HG02623 (cell line): ENCODE measurements at regions not wholly inside any gene's neighbourhood (a gene's known extent, or its start where the extent isn't known, plus 50 kb on each side); places are given as distances from the start of the nearest gene placed in this dataset.

ENCODE experiments used
- ATAC-seq: cut with Tn5 transposase; IDR thresholded peaks from one replicate; pipeline ENCODE4 v1.9.1; 2021; ENCODE audit warnings: moderate library complexity; ENCODE audit not compliant: unreplicated experiment

DNA sequence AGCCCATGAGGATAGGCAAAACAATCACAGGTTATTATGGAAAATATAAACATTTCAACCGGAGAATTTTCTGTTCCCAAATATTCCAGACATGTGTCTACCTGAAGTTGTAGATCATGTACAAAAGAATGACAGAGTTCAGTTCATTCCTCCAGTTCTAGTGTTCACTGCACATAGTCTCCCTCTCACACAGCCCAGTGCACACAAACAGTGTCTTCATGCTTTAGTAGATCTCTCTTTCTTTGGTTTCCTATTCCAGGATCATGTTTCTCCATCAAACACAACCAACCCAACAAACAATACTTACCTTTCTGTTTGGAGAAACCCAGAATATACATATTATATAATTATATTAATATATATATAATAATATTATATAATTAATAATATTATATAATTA is 671.9 kb downstream of the TRIML1 start:
- no peak for ATAC-seq

- no peak for ATAC-seq
Observed at GRCh38 chr4:188812644-188813043, 673.4 kb downstream of the TRIML1 start.

- ATAC-seq = no peak
Observed at GRCh38 chr4:188818300-188818699, 679.1 kb downstream of the TRIML1 start.

GRCh38 chr4:188819233-188819632 is 680.0 kb downstream of the TRIML1 start:
- ATAC-seq = no peak

DNA sequence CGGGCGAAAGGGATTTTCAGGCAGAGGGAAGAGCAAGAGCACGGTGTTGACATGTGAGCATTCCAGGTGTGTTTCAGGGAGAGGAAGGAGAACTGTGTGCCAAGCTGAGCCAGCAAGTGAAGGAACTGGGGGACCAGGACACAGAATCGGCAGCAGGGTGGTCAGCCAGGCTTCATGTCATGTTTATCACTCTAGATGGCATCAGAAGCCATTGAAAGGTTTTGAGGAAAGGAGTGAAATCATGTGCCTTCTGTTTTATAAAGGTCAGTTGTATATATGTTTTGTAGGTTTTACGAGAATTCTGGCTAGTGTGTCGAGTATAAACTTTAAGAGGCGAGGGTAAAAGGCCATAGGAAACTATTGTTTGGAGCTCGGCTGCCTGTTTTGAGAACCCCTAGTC is 682.3 kb downstream of the TRIML1 start:
- no peak for ATAC-seq

- ATAC-seq = no peak
Observed at GRCh38 chr4:188822698-188823097, 683.5 kb downstream of the TRIML1 start.

- ATAC-seq = no peak
Observed at GRCh38 chr4:188824553-188824952, 685.3 kb downstream of the TRIML1 start.

DNA sequence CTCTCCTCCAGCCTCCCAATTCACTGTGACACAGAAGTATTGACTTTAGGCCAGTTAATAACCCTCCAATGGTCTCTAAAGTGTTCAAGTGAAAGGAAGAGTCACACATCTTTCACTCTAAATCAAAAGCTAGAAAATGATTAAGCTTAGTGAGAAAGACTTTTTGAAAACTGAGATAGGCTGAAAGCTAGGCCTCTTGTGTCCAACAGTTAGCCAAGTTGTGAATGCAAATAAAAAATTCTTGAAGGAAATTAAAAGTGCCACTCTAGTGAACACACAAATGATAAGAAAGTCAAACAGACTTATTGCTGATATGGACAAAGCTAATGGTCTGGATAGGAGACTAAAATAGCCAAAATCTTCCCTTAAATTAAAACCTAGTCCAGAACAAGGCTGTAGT is 687.2 kb downstream of the TRIML1 start:
- ATAC-seq = no peak

- no peak for ATAC-seq
Observed at GRCh38 chr4:188839704-188840103, 700.5 kb downstream of the TRIML1 start.

GRCh38 chr4:188841523-188841922 is 702.3 kb downstream of the TRIML1 start:
- ATAC-seq = no peak

GRCh38 chr4:188854436-188854835 is 715.2 kb downstream of the TRIML1 start:
- ATAC-seq = no peak

- no peak for ATAC-seq
Observed at GRCh38 chr4:188858696-188859095, 719.5 kb downstream of the TRIML1 start.

GRCh38 chr4:188864741-188865140 is 725.5 kb downstream of the TRIML1 start:
- no peak for ATAC-seq

DNA sequence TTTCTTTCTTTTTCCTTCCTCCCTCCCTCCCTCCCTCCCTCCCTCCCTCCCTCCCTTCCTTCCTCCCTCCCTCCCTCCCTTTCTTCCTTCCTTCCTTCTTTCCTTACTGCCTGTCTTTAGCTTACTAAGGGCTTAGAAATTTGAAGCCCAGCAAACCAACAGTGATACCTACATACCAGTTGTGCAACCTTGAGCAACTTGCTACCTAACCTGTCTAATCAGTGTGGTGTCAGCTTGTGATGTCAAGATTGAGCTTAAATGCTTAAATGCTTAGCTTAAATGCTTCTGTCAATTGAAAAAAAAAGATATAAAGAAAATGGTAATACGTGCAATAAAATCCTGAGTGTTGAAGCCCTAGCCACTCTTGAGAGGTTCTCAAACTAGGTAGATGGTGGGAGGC is 728.6 kb downstream of the TRIML1 start:
- no peak for ATAC-seq

DNA sequence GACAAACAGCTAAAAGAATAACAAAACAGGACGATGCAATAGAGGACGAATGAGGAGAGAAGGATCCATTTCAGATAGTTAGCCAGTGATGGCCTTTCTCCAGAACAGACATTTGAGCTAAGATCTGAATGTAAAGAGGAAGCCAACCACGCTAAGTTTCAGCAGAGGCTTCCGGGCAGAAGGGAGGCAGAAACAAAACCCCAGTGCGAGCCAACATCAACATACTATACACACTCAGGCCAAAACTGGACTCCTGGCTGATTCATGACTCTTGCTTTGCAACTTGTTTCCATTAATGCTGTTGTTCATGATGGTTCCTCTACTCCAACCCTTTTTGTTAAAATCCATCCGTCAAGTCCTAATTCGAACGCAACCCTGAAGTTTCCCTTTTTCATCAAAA is 730.3 kb downstream of the TRIML1 start:
- no peak for ATAC-seq

DNA sequence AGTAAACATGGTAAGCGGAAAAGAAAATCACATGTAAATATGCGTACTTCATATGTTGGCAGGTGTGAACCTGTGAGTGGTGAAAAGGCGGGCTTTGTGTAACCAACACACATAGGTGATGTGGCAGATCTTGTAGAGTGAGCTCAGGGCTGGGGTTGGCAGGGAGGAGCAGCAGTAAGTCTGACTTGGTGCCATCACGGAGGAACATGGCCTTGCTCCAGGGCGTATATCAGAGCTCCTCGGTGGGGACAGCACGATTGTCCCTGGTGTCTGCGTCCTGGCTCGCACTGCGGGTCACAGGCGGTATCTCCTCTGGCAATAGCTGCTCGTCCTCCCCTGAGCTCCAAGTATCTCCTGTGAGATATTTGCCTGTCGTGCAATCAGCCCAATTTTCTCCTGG is 733.6 kb downstream of the TRIML1 start:
- ATAC-seq = no peak

GRCh38 chr4:188876881-188877280 is 737.6 kb downstream of the TRIML1 start:
- no peak for ATAC-seq

- no peak for ATAC-seq
Observed at GRCh38 chr4:188879598-188879997, 740.4 kb downstream of the TRIML1 start.

GRCh38 chr4:188887905-188888304 is 748.7 kb downstream of the TRIML1 start:
- ATAC-seq = no peak

DNA sequence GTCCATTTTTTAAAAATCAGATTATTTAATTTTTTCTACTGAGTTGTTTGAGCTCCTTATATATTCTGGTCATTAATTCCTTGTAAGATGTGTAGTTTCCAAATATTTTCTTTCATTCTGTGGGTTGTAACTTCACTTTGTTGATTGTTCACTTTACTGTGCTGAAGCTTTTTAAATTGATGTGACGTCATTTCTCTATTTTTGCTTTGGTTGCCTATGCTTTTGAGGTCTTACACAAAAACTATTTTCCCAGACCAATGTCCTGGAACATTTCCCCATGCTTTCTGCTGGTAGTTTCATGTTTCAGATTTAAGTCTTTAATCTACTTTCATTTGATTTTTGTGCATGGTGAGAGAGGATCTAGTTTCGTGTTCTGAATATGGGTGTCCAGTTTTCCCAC is 753.6 kb downstream of the TRIML1 start:
- no peak for ATAC-seq

DNA sequence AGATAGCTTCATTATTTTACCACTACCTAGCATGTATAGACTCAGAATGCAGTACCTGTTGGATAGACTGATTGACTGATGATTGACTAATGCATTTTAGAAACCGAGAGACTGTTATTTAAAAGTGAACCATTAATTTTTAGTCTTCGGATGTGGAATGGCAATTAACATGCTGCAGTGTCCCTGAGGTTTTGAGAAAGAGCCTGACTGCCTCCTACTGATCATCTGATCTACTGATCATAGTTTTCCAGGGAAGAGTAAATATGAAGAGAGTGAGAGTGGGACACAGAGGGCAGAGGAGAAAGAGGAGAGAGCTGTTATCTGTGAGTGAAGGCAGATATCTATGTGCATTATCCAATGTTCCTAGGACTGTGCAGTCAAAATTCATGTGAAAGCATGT is 764.7 kb downstream of the TRIML1 start:
- no peak for ATAC-seq

DNA sequence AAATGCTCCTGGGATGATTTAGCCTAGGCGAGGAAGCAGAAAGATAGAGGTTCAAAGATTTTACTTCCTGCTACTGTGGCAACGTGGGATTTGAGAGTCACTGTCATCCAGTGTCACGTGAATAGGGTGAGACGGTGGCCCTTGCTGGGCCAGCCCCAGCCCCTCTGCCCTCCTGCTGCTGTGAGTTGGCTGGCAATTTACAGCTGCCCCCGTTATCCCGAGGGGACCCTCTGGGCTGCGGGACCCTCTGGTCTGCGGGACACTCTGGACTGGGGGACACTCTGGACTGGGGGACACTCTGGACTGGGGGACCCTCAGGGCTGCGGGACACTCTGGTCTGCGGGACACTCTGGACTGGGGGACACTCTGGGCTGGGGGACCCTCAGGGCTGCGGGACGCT is 765.4 kb downstream of the TRIML1 start:
- no peak for ATAC-seq

- no peak for ATAC-seq
Observed at GRCh38 chr4:188905248-188905647, 766.0 kb downstream of the TRIML1 start.

DNA sequence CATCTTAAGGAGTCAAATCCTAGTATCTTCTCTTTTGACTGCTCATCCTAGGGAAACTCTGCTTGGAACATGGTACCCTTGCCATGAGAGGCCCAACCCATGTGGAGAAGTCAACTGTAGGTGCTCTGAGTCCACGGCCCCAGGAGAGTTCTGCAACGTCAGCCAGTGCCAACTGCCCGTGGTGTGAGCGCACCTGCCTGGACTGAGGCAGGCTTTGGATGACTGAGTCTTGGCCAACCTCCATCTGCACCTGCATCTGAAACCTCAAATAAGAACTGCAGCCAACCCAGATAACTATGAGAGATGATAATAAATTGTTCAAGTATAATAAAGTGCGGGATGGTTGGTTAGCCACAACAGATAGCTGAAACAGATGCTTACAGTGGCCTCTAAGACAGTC is 772.0 kb downstream of the TRIML1 start:
- ATAC-seq = no peak
